Testis (tissue), 2 donors: ENCODE measurements at regions not wholly inside any gene's neighbourhood (a gene's known extent, or its start where the extent isn't known, plus 50 kb on each side); places are given as distances from the start of the nearest gene placed in this dataset.

Experiments
- DNase-seq: peaks from one replicate; pipeline ENCODE4 v3.0.0-alpha.2; 2019
- H3K27ac ChIP-seq, 2 donors: fragments of 200-600 bp; sonication (generic); one replicate each; pipeline ENCODE4 v1.5.1; 2019
- H3K27me3 ChIP-seq: fragments of 200-600 bp; sonication (generic); one replicate; pipeline ENCODE4 v1.5.1; 2019
- H3K36me3 ChIP-seq: fragments of 200-600 bp; sonication (generic); one replicate; pipeline ENCODE4 v1.5.1; 2017; ENCODE audit warnings: low read depth; ENCODE audit errors: missing control alignments
- H3K4me1 ChIP-seq: fragments of 200-600 bp; sonication (generic); one replicate; pipeline ENCODE4 v1.5.1; 2019
- H3K4me3 ChIP-seq, 2 donors: fragments of 200-600 bp; sonication (generic); one replicate each; pipeline ENCODE4 v1.5.1; 2017 to 2019
- H3K9me3 ChIP-seq: fragments of 200-600 bp; sonication (generic); one replicate; pipeline ENCODE4 v1.5.1; 2017
- CTCF ChIP-seq, 3 experiments: fragments of 450-650 bp in 2 of 3; fragments of 200-600 bp in 1 of 3; sonication (generic) in 1 of 3; IDR thresholded peaks; one replicate each; pipeline ENCODE4 v1.5.1; 2016 to 2019; ENCODE audit warnings: antibody characterized with exemption in 3 of 3, mild to moderate bottlenecking in 2 of 3, moderate library complexity in 1 of 3
- POLR2A ChIP-seq: fragments of 450-650 bp; IDR thresholded peaks from one replicate; pipeline ENCODE4 v1.6.1; 2017; ENCODE audit warnings: antibody characterized with exemption, mild to moderate bottlenecking, moderate library complexity
- WGBS, 2 donors: methylation state at CpG; one replicate each; pipeline ENCODE4 v1.1.5; 2018; 5-methylcytosine and 5-hydroxymethylcytosine counted together
- intact Hi-C: fragments of 100-400 bp; cut with DNase I; formaldehyde crosslinking; loops from one replicate; pipeline ENCODE4 v1.15.1; 2023; ENCODE audit warnings: low total_unique reads

- 53 to 75% methylated on average over 6 to 12 of the region's 12 CpGs for WGBS, 2 donors
- Histone ChIP-seq H3K27me3 (no peaks in the 10 kb centered on the region), H3K4me3 (no peak overlapping the region), H3K4me1 (peaks cover 5% of the 10 kb centered on the region), H3K36me3 (no peaks in the 10 kb centered on the region), H3K9me3 (no peaks in the 10 kb centered on the region), H3K27ac (no peak overlapping the region)
- TF ChIP-seq POLR2A (no peak), CTCF (IDR thresholded peaks at IDR 0.05) (no peak)
- peak; percentile 32 for DNase-seq
- intact Hi-C loops, result loop anchor here (5.0 kb wide), 1 partner anchor 147 kb away; no protein-coding TSS in a partner anchor
Measured at GRCh38 chr1:43069461-43070050, 102.5 kb downstream of the EBNA1BP2 start.

DNA sequence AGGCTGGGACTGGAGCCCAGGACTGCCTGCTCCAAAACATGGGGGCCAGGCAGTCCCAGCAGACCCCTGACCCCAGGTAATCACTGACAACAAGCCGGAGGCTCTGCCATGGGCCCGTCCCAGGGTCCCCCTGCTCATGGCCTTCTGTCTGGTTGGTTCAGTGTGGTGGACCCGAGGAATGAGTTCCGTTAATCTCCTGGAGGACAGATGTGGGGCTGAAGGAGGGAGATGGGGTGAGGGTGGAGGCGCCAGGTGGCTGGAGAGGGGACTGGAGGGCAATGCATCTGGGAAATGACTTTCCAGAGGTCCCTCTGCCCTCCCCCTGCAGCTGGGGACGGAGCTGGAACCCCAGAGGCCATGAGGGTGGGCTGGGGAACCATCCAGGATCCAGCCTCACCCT lies 103.2 kb downstream of the EBNA1BP2 start:
- Histone ChIP-seq H3K4me1 (peaks cover 5% of the 10 kb centered on the region), H3K4me3 (peak overlapping the region in 1 of 2 donors; percentile 35), H3K9me3 (no peaks in the 10 kb centered on the region), H3K27ac (no peak overlapping the region), H3K36me3 (no peaks in the 10 kb centered on the region), H3K27me3 (no peaks in the 10 kb centered on the region)
- TF ChIP-seq POLR2A (no peak), CTCF (IDR thresholded peaks at IDR 0.05) (no peak)
- intact Hi-C loops, result loop anchor here (5.0 kb wide), 1 partner anchor 147 kb away; no protein-coding TSS in a partner anchor
- no peak for DNase-seq
- 65 to 74% methylated on average over 2 to 6 of the region's 6 CpGs for WGBS, 2 donors

DNA sequence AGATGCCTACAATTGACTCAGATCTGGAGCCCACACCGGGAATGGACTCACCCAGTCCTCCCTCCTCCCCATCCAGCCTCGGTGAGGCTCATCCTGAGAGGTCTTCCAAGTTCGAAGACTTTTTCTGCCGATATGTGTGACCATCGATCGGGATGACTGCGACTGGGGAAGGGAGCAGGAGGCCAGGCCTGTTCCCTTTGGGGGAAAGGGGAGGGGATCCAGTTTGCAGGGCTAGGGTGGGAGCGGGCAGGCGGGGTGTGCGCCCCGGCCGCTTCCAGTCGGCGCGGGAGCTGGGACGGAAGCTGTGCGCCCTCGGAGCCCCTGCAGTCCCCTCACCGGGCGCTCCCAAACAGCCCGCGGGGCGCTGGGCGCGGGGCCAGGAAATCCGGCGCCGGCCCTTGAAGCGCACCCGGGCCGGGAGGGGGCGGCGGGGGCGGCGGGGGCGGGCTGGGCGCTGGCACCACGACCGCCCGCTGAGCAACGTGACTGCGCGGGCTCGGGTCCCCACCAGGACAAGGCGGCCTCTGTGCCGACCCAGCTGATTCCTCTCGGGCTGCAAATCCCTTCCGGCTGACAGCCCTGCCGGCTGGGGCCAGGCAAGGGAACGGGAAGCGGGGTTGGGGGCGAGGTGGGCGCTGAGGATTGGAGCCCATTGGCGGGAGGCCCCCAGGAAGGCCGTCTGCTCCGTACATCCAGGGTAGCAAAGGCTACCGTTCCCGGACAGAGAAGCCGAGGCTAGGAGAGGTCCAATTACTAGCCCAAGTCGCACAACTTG lies 103.9 kb downstream of the EBNA1BP2 start:
- Histone ChIP-seq H3K27me3 (no peaks in the 10 kb centered on the region), H3K4me3 (peak overlapping the region; percentile 34 to 35), H3K4me1 (peaks cover 5% of the 10 kb centered on the region), H3K9me3 (no peaks in the 10 kb centered on the region), H3K36me3 (no peaks in the 10 kb centered on the region), H3K27ac (no peak overlapping the region)
- DNase-seq, result no peak
- 4 to 12% methylated on average over 12 to 56 of the region's 60 CpGs for WGBS, 2 donors
- intact Hi-C loops, result loop anchor here (5.0 kb wide), 1 partner anchor 146 kb away; no protein-coding TSS in a partner anchor
- TF ChIP-seq CTCF (IDR thresholded peaks at IDR 0.05) (no peak), POLR2A (no peak)

DNA sequence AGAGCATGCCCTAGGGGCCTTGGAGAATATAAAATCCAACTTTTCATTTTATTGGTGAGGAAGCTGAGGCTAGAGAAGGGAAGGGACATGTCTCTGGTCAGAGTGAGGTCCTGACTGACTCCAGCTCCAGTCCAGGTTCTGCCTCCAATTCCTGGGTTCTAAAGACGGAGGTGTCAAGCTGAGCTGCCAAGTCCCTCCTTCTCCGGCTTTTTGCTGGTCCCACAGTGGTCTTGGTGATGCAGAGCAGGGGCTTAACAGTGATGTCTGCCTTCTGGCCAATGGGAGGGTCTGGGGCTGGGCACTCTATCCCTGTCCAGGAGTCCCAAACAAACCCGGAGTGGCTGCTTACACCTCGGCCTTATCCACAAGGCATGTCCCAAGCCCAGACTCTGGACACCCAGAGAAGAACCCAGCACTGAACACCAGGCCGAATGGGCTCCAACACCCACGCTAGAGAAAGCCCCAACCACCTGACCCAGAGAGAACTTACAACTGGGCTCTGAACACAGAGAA lies 104.8 kb downstream of the EBNA1BP2 start:
- no peak for TF ChIP-seq POLR2A
- TF ChIP-seq CTCF (IDR thresholded peaks at IDR 0.05), result no peak
- H3K27me3 ChIP-seq, result no peaks in the 10 kb centered on the region
- intact Hi-C loops, result loop anchor here (5.0 kb wide), 1 partner anchor 145 kb away; no protein-coding TSS in a partner anchor

More for the DNA sequence above, 104.8 kb downstream of the EBNA1BP2 start:
- Histone ChIP-seq H3K4me3 (peak overlapping the region in 1 of 2 donors; percentile 35), H3K9me3 (no peaks in the 10 kb centered on the region), H3K4me1 (peaks cover 5% of the 10 kb centered on the region), H3K36me3 (no peaks in the 10 kb centered on the region), H3K27ac (no peak overlapping the region)
- no peak for DNase-seq
- WGBS, 2 donors, result 90% methylated on average over 6 of the region's 6 CpGs; no CpG with 5 or more reads in 1 of the 2 donors
